Testis (tissue), 2 donors: ENCODE measurements at regions not wholly inside any gene's neighbourhood (a gene's known extent, or its start where the extent isn't known, plus 50 kb on each side); places are given as distances from the start of the nearest gene placed in this dataset.
"Not testable (repeated sequence)": the region's sequence is repeated elsewhere in the genome, so short reads cannot be mapped to it uniquely, and the experiment has no call there.

Source experiments
- DNase-seq: peaks from one replicate; pipeline ENCODE4 v3.0.0-alpha.2; 2019
- H3K27ac ChIP-seq, 2 donors: fragments of 200-600 bp; sonication (generic); one replicate each; pipeline ENCODE4 v1.5.1; 2019
- H3K27me3 ChIP-seq: fragments of 200-600 bp; sonication (generic); one replicate; pipeline ENCODE4 v1.5.1; 2019
- H3K36me3 ChIP-seq: fragments of 200-600 bp; sonication (generic); one replicate; pipeline ENCODE4 v1.5.1; 2017; ENCODE audit warnings: low read depth; ENCODE audit errors: missing control alignments
- H3K4me1 ChIP-seq: fragments of 200-600 bp; sonication (generic); one replicate; pipeline ENCODE4 v1.5.1; 2019
- H3K4me3 ChIP-seq, 2 donors: fragments of 200-600 bp; sonication (generic); one replicate each; pipeline ENCODE4 v1.5.1; 2017 to 2019
- H3K9me3 ChIP-seq: fragments of 200-600 bp; sonication (generic); one replicate; pipeline ENCODE4 v1.5.1; 2017
- WGBS, 2 donors: methylation state at CpG; one replicate each; pipeline ENCODE4 v1.1.5; 2018; 5-methylcytosine and 5-hydroxymethylcytosine counted together
- intact Hi-C: fragments of 100-400 bp; cut with DNase I; formaldehyde crosslinking; loops from one replicate; pipeline ENCODE4 v1.15.1; 2023; ENCODE audit warnings: low total_unique reads
- TF ChIP-seq, protein P1 (sequence below), 3 experiments: fragments of 450-650 bp in 2 of 3; fragments of 200-600 bp in 1 of 3; sonication (generic) in 1 of 3; IDR thresholded peaks; one replicate each; pipeline ENCODE4 v1.5.1; 2016 to 2019; ENCODE audit warnings: antibody characterized with exemption in 3 of 3, mild to moderate bottlenecking in 2 of 3, moderate library complexity in 1 of 3

DNA sequence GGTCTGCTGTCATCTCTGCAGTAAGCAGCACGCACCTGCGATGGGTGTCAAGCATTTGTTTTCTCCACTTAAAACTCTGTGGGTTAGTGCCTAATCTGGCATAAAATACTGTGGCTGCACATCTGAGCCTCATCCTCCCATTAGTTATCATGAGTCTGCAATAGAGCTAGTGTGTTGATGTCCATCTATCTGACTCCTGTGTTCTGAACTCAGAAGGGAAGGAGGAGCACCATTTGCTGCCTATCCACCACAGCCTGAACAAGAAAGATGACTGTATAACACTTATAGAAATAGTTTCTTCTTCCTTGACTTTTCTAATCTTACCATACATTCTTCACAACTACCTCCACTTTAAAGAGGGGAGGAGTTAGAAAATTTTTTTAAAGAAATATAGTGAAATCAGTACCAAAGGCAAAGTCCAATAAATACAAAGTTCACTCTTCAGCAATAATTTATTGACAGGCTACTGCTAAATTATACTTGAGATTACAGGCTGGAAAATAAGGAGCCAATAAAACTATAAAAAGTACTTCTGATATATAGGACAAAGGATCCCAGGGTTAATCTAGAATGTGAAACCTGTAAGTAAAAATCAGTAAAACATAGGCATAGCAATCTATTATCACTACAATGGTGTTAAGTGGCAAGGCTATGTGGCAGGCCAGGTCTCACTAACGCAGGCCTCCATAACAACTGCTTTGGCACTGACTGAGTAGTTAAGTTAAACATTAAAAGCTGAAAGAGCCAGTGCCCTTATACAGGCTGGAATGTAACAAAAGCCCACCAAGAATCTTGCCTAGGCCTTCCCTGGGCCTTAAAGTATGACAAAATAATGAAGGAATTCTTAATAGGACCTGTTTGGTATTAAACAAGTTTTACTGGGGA, 70.2 kb downstream of the LGALS9C start:
- H3K9me3 ChIP-seq, intact Hi-C loops, H3K27ac ChIP-seq, H3K36me3 ChIP-seq, DNase-seq, H3K27me3 ChIP-seq, H3K4me3 ChIP-seq, H3K4me1 ChIP-seq: not testable (repeated sequence)
- WGBS, 2 donors = 86 to 100% methylated on average over 1 to 2 of the region's 3 CpGs

DNA sequence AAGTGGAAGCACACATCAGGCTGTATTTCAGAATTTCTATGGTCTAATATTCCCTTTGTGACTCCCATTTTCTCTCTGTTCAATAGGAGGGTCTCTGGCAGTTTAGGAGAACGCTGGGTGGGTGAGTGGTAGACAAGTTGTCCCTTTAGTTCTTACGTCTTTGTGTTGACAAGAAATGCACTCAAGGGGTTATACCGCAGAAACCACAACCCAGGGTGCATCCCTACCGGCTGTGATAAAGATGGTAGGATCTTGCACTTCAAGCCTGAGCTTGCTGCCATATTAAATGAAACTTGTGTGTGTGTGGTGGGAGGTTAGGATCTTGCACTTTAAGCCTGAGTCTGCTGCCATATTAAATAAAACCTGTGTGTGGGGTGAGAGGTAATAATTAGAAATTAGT, 80.5 kb downstream of the LGALS9C start:
- H3K27me3 ChIP-seq, H3K36me3 ChIP-seq, intact Hi-C loops, H3K4me3 ChIP-seq, H3K9me3 ChIP-seq, DNase-seq, H3K27ac ChIP-seq, H3K4me1 ChIP-seq: not testable (repeated sequence)
- 69 to 95% methylated on average over 2 to 4 of the region's 4 CpGs for WGBS, 2 donors

GRCh38 chr17:18563381-18564098, 80.7 kb downstream of the TBC1D28 start:
- H3K27ac ChIP-seq, intact Hi-C loops, H3K36me3 ChIP-seq, DNase-seq, H3K9me3 ChIP-seq, H3K4me1 ChIP-seq, H3K27me3 ChIP-seq, H3K4me3 ChIP-seq: not testable (repeated sequence)
- 72 to 87% methylated on average over 10 to 11 of the region's 16 CpGs for WGBS, 2 donors

- DNase-seq, H3K27ac ChIP-seq, H3K9me3 ChIP-seq, H3K4me3 ChIP-seq, H3K36me3 ChIP-seq, H3K4me1 ChIP-seq, intact Hi-C loops, H3K27me3 ChIP-seq: not testable (repeated sequence)
- WGBS, 2 donors = 29 to 39% methylated on average over 3 of the region's 3 CpGs
- TF ChIP-seq, protein P1, sequence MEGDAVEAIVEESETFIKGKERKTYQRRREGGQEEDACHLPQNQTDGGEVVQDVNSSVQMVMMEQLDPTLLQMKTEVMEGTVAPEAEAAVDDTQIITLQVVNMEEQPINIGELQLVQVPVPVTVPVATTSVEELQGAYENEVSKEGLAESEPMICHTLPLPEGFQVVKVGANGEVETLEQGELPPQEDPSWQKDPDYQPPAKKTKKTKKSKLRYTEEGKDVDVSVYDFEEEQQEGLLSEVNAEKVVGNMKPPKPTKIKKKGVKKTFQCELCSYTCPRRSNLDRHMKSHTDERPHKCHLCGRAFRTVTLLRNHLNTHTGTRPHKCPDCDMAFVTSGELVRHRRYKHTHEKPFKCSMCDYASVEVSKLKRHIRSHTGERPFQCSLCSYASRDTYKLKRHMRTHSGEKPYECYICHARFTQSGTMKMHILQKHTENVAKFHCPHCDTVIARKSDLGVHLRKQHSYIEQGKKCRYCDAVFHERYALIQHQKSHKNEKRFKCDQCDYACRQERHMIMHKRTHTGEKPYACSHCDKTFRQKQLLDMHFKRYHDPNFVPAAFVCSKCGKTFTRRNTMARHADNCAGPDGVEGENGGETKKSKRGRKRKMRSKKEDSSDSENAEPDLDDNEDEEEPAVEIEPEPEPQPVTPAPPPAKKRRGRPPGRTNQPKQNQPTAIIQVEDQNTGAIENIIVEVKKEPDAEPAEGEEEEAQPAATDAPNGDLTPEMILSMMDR (IDR thresholded peaks at IDR 0.05) = peak in 2 of 3 experiments; percentile 29 to 49
These were observed 80.1 kb downstream of the TBC1D28 start for GRCh38 chr17:18564099-18564448.

DNA sequence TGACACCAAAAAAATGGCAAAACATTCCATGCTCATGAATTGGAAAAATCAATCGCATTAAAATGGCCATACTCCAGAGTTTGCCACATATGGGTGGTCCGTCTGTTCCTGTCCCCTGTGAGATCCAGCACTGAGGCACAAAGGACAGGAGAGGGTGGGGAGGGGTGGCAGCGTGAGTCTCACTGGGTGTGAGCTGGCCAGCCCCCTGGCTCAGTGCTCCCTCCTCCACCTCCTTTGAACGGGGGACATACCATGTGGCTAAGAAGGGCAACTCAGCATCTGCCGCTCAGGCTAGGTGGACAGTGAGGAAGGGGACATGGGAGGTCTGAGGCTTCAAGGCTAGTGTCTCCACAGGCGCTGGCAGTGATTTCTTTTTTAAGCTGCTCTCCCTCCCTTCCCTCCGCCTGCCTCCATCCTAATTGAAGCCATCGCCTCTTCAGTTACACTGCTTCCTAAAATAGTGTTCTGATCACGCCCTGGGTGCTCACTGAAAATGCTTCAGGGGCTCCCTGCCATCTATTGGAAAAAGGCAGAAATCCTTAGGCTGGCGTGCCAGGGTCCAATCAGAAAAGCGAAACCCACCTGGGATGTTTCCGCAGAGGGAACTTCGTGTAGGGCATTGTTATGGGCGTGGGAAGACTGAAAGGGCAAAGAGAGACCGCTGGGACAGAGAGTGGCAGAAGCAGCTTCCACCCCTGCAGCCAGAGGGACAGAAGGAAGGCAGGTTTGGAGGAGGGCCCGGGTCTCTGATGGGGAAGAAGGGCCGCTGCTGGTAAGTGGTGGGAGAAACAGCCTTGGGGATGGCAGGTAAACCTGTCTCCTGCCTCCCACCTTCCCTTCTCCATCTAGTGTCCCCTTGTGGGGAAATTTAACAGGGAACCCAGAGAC, 75.8 kb downstream of the TBC1D28 start:
- H3K9me3 ChIP-seq, H3K4me3 ChIP-seq, H3K4me1 ChIP-seq, intact Hi-C loops, H3K36me3 ChIP-seq, DNase-seq, H3K27me3 ChIP-seq, H3K27ac ChIP-seq: not testable (repeated sequence)
- 49 to 70% methylated on average over 11 to 14 of the region's 17 CpGs for WGBS, 2 donors

DNA sequence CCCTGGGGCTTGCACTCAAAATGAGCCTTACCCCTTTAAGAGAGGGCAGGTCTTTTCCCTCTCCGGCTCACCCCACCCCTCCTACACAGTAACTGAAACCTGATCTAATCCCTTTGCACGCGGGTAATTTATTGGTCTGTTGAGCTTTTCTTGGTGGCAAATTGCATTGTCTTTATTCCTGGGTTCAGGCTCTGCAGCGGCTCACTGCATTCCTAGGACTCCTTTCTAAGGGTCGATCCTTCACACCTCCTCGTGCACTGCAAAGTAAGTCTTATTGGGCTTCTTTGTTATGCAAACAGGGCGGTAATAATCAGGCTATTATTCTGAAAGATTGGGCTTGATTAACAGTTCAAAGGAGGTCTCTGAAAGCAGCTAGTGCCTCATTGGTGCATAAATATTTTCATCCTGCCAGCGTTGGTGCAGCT, 74.7 kb downstream of the TBC1D28 start:
- intact Hi-C loops, H3K36me3 ChIP-seq, H3K27ac ChIP-seq, DNase-seq, H3K4me3 ChIP-seq, H3K4me1 ChIP-seq, H3K9me3 ChIP-seq, H3K27me3 ChIP-seq: not testable (repeated sequence)
- WGBS, 2 donors = 2 to 8% methylated on average over 5 of the region's 8 CpGs

DNA sequence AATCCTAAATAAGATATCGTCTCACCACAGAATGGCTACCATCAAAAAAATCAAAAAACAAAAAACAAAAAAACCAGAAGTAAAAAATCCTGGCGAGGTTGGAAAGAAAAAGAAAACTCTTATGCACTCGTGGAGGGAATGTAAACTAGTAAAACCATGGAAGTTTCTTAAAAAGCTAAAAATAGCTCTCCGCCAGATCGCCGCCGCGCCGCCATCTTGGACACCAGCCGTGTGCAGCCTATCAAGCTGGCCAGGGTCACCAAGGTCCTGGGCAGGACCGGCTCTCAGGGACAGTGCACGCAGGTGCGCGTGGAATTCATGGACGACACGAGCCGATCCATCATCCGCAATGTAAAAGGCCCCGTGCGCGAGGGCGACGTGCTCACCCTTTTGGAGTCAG, 71.7 kb downstream of the TBC1D28 start:
- WGBS, 2 donors = 55 to 73% methylated on average over 12 to 23 of the region's 23 CpGs
- not testable (repeated sequence) for H3K9me3 ChIP-seq

GRCh38 chr17:18574137-18574536, 70.1 kb downstream of the TBC1D28 start:
- H3K4me3 ChIP-seq, H3K27me3 ChIP-seq, H3K9me3 ChIP-seq, H3K4me1 ChIP-seq, H3K36me3 ChIP-seq, intact Hi-C loops, H3K27ac ChIP-seq, DNase-seq: not testable (repeated sequence)
- 52 to 55% methylated on average over 2 of the region's 2 CpGs for WGBS, 2 donors

More for the DNA sequence above, 71.7 kb downstream of the TBC1D28 start:
- intact Hi-C loops, H3K36me3 ChIP-seq, H3K27me3 ChIP-seq, H3K27ac ChIP-seq, H3K4me1 ChIP-seq: not testable (repeated sequence)
- peak overlapping the region; percentile 10 to 15 for H3K4me3 ChIP-seq
- peak; percentile 33 for DNase-seq
